HepG2 (cell line): ENCODE measurements at regions not wholly inside any gene's neighbourhood (a gene's known extent, or its start where the extent isn't known, plus 50 kb on each side); places are given as distances from the start of the nearest gene placed in this dataset.

Source experiments
- BCL6 ChIP-seq: IDR thresholded peaks from 2 replicates; pipeline ENCODE4 v1.6.1; 2016; ENCODE audit warnings: missing genetic modification reagents, missing compliant biosample characterization
- ELF1 ChIP-seq: sonication (generic); formaldehyde crosslinking; IDR thresholded peaks from 2 replicates; pipeline ENCODE4 v1.4.0; 2020; ENCODE audit warnings: missing genetic modification reagents
- HES4 ChIP-seq: sonication (generic); formaldehyde crosslinking; IDR thresholded peaks from 2 replicates; pipeline ENCODE4 v1.9.0; 2021; ENCODE audit warnings: mild to moderate bottlenecking, missing genetic modification reagents, borderline replicate concordance
- KDM5B ChIP-seq: sonication (generic); formaldehyde crosslinking; IDR thresholded peaks from 2 replicates; pipeline ENCODE4 v1.4.0; 2020; ENCODE audit warnings: missing genetic modification reagents, mild to moderate bottlenecking, borderline replicate concordance
- KLF13 ChIP-seq: sonication (generic); formaldehyde crosslinking; IDR thresholded peaks from 2 replicates; pipeline ENCODE4 v1.4.0; 2020; ENCODE audit warnings: mild to moderate bottlenecking, missing genetic modification reagents
- LCORL ChIP-seq, 2 experiments: fragments of 450-650 bp in 1 of 2; sonication (generic) in 1 of 2; formaldehyde crosslinking in 1 of 2; IDR thresholded peaks; 2 replicates each; pipeline versions ENCODE4 v1.5.0 to v1.6.1; 2017 to 2020; ENCODE audit warnings: antibody characterized with exemption in 1 of 2, missing genetic modification reagents in 1 of 2
- MATR3 ChIP-seq: sonication (generic); formaldehyde crosslinking; IDR thresholded peaks from 2 replicates; pipeline ENCODE4 v1.4.0; 2020; ENCODE audit warnings: missing genetic modification reagents
- MTA3 ChIP-seq: sonication (generic); formaldehyde crosslinking; IDR thresholded peaks from 2 replicates; pipeline ENCODE4 v1.4.0; 2020; ENCODE audit warnings: missing genetic modification reagents
- MXD1 ChIP-seq: sonication (generic); formaldehyde crosslinking; IDR thresholded peaks from 2 replicates; pipeline ENCODE4 v1.4.0; 2020; ENCODE audit warnings: mild to moderate bottlenecking, missing genetic modification reagents
- NR2F1 ChIP-seq, 2 experiments: fragments of 450-650 bp in 1 of 2; formaldehyde crosslinking in 1 of 2; IDR thresholded peaks; 2 replicates each; pipeline versions ENCODE4 v1.5.0 to v1.6.1; 2016 to 2020; ENCODE audit warnings: mild to moderate bottlenecking in 1 of 2, missing compliant biosample characterization in 1 of 2, missing genetic modification reagents in 1 of 2, moderate library complexity in 1 of 2
- PHF20 ChIP-seq: sonication (generic); formaldehyde crosslinking; IDR thresholded peaks from 2 replicates; pipeline ENCODE4 v1.5.0; 2020; ENCODE audit warnings: mild to moderate bottlenecking, missing genetic modification reagents
- PHF21A ChIP-seq: sonication (generic); formaldehyde crosslinking; IDR thresholded peaks from 2 replicates; pipeline ENCODE4 v1.5.0; 2020; ENCODE audit warnings: mild to moderate bottlenecking, missing genetic modification reagents
- PRDM10 ChIP-seq: sonication (generic); formaldehyde crosslinking; IDR thresholded peaks from 2 replicates; pipeline ENCODE4 v1.4.0; 2020; ENCODE audit warnings: low read depth, missing genetic modification reagents
- SIX4 ChIP-seq: sonication (generic); formaldehyde crosslinking; IDR thresholded peaks from 2 replicates; pipeline ENCODE4 v1.4.0; 2020; ENCODE audit warnings: missing genetic modification reagents
- TERF1 ChIP-seq: sonication (generic); formaldehyde crosslinking; IDR thresholded peaks from 2 replicates; pipeline ENCODE4 v1.8.0; 2022; ENCODE audit warnings: mild to moderate bottlenecking, missing genetic modification reagents, moderate library complexity
- TFAP4 ChIP-seq: sonication (generic); IDR thresholded peaks from 2 replicates; pipeline ENCODE4 v1.6.1; 2016; ENCODE audit warnings: low read depth, borderline replicate concordance
- XBP1 ChIP-seq: sonication (generic); formaldehyde crosslinking; IDR thresholded peaks from 2 replicates; pipeline ENCODE4 v1.5.0; 2020; ENCODE audit warnings: missing genetic modification reagents
- ZBTB2 ChIP-seq: sonication (generic); formaldehyde crosslinking; IDR thresholded peaks from 2 replicates; pipeline ENCODE4 v1.8.0; 2022; ENCODE audit warnings: low read depth, missing genetic modification reagents
- ZBTB7B ChIP-seq: sonication (generic); formaldehyde crosslinking; IDR thresholded peaks from 2 replicates; pipeline ENCODE4 v1.4.0; 2020; ENCODE audit warnings: missing genetic modification reagents
- ZNF597 ChIP-seq: sonication (generic); formaldehyde crosslinking; IDR thresholded peaks from 2 replicates; pipeline ENCODE4 v1.5.0; 2020; ENCODE audit warnings: missing genetic modification reagents
- ZNF598 ChIP-seq: sonication (generic); formaldehyde crosslinking; IDR thresholded peaks from 2 replicates; pipeline ENCODE4 v1.5.1; 2020; ENCODE audit warnings: mild to moderate bottlenecking, missing genetic modification reagents, borderline replicate concordance
- ZNF768 ChIP-seq: sonication (generic); formaldehyde crosslinking; IDR thresholded peaks from 2 replicates; pipeline ENCODE4 v1.4.0; 2020; ENCODE audit warnings: missing genetic modification reagents
- ZNF839 ChIP-seq: sonication (generic); formaldehyde crosslinking; IDR thresholded peaks from 2 replicates; pipeline ENCODE4 v1.4.0; 2020; ENCODE audit warnings: missing genetic modification reagents, mild to moderate bottlenecking, borderline replicate concordance

GRCh38 chr7:96426685-96427084, 104.8 kb upstream of the SLC25A13 start (continued):
- TF ChIP-seq MXD1 (CRISPR knock-in tag) (no peak), MTA3 (CRISPR knock-in tag) (no peak), ZNF768 (CRISPR knock-in tag) (no peak), PHF21A (CRISPR knock-in tag) (0 out of 2 replicates have a peak, but pooled peaks have one; percentile 65), MATR3 (CRISPR knock-in tag) (no peak), ZBTB7B (CRISPR knock-in tag) (0 out of 2 replicates have a peak, but pooled peaks have one; percentile 25), ZNF597 (CRISPR knock-in tag) (no peak), NR2F1 (CRISPR knock-in tag; IDR thresholded peaks at IDR 0.05) (no peak), XBP1 (CRISPR knock-in tag) (no peak), BCL6 (CRISPR knock-in tag) (peak; percentile 40; the same call in 1 of the 2 replicates), KDM5B (no peak), HES4 (no peak), TERF1 (CRISPR knock-in tag) (no peak), ELF1 (CRISPR knock-in tag) (no peak), KLF13 (CRISPR knock-in tag) (no peak), ZBTB2 (CRISPR knock-in tag) (no peak), ZNF598 (CRISPR knock-in tag) (no peak), LCORL (IDR thresholded peaks at IDR 0.05) (no peak), LCORL (CRISPR knock-in tag; IDR thresholded peaks at IDR 0.05) (0 out of 2 replicates have a peak, but pooled peaks have one; percentile 26), SIX4 (CRISPR knock-in tag) (no peak), TFAP4 (peak; percentile 23; the same call in 1 of the 2 replicates), PRDM10 (CRISPR knock-in tag) (no peak), ZNF839 (CRISPR knock-in tag) (no peak), PHF20 (CRISPR knock-in tag) (no peak)
